ENCODE measurements at regions not wholly inside any gene's neighbourhood (a gene's known extent, or its start where the extent isn't known, plus 50 kb on each side); places are given as distances from the start of the nearest gene placed in this dataset.

DNA sequence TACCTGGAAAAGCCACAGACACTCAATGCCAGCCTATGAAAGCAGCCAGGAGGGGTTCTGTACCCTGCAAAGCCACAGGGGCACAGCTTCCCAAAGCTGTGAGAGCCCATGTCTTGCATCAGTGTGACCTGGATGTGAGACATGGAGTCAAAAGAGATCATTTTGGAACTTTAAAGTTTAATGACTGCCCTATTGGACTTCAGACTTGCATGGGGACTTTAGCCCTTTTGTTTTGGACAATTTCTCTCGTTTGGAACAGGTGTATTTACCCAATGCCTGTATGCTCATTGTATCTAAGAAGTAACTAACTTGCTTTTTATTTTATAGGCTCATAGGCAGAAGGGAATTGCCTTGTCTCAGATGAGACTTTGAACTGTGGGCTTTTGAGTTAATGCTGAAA, 244.9 kb upstream of the TYRP1 start:
- TF ChIP-seq POLR2A (IDR thresholded peaks at IDR 0.05), result no peak
- TF ChIP-seq, protein P1, sequence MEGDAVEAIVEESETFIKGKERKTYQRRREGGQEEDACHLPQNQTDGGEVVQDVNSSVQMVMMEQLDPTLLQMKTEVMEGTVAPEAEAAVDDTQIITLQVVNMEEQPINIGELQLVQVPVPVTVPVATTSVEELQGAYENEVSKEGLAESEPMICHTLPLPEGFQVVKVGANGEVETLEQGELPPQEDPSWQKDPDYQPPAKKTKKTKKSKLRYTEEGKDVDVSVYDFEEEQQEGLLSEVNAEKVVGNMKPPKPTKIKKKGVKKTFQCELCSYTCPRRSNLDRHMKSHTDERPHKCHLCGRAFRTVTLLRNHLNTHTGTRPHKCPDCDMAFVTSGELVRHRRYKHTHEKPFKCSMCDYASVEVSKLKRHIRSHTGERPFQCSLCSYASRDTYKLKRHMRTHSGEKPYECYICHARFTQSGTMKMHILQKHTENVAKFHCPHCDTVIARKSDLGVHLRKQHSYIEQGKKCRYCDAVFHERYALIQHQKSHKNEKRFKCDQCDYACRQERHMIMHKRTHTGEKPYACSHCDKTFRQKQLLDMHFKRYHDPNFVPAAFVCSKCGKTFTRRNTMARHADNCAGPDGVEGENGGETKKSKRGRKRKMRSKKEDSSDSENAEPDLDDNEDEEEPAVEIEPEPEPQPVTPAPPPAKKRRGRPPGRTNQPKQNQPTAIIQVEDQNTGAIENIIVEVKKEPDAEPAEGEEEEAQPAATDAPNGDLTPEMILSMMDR (IDR thresholded peaks at IDR 0.05), result no peak
